ENCODE measurements at regions not wholly inside any gene's neighbourhood (a gene's known extent, or its start where the extent isn't known, plus 50 kb on each side); places are given as distances from the start of the nearest gene placed in this dataset.

DNA sequence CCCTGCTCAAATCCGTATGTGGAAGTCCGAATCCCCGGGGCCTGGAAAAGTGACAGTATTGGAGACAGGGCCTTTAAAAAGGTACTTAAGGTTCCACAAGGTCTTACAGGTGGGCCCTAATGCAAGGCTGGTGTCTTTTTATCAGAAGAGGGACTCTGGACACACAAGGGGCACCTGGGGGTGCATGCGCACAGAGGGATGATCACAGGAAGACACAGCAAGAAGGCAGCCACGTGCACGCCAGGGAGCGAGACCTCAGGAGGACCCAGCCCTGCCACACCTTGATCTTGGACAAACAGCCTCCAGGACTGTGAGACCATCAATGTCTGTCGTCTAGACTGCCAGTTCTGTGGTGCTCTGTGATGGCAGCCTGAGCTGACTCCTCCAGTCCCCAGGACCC is 96.5 kb downstream of the SHANK2 start:
- Histone ChIP-seq H3K27me3 (ENCODE audit: control insufficient read depth in 2 of 2, insufficient read depth in 2 of 2, low read length in 2 of 2) (peaks cover 0 to 24% of the 10 kb centered on the region in 2 experiments; a peak in 2 of 5 replicates), H3K4me1 (replicated peaks in 1 of 2; ENCODE audit: control insufficient read depth in 2 of 2, insufficient read depth in 2 of 2, low read length in 2 of 2) (no peaks in the 10 kb centered on the region), H3K9me1 (ENCODE audit: control insufficient read depth, insufficient read depth, low read length) (no peaks in the 10 kb centered on the region), H3K27ac (ENCODE audit: extremely low read depth, low read depth, low read length) (no peak overlapping the region), H3K4me3 (no peak overlapping the region), H4K20me1 (replicated peaks; ENCODE audit: control insufficient read depth, insufficient read depth, low read length) (no peaks in the 10 kb centered on the region), H3K79me2 (ENCODE audit: control insufficient read depth, insufficient read depth, low read length) (no peaks in the 10 kb centered on the region), H3K4me2 (ENCODE audit: insufficient read depth, low read length) (no peak overlapping the region), H2AFZ (ENCODE audit: low read depth, low read length) (no peak overlapping the region), H3K9me3 (replicated peaks; ENCODE audit: control insufficient read depth, insufficient read depth, low read depth, low read length) (no peaks in the 10 kb centered on the region), H3K36me3 (ENCODE audit: control insufficient read depth, insufficient read depth, low read length) (no peaks in the 10 kb centered on the region), H3K9ac (ENCODE audit: insufficient read depth in 1 of 2, low read depth in 2 of 2, low read length in 2 of 2) (no peak overlapping the region)
- ChIA-PET CTCF (ENCODE audit: low intra/inter-chr PET ratio) (no interaction called here), POLR2A (no interaction called here)
- in situ Hi-C loops (cut with MboI) = no loop called here
- intact Hi-C loops (cut with micrococcal nuclease) = no loop called here
- ATAC-seq (no peak), DNase-seq (ENCODE audit: extremely low read depth in 1 of 4, low spot score in 3 of 4) (no peak), FAIRE-seq (no peak)
- TF ChIP-seq, protein P1, sequence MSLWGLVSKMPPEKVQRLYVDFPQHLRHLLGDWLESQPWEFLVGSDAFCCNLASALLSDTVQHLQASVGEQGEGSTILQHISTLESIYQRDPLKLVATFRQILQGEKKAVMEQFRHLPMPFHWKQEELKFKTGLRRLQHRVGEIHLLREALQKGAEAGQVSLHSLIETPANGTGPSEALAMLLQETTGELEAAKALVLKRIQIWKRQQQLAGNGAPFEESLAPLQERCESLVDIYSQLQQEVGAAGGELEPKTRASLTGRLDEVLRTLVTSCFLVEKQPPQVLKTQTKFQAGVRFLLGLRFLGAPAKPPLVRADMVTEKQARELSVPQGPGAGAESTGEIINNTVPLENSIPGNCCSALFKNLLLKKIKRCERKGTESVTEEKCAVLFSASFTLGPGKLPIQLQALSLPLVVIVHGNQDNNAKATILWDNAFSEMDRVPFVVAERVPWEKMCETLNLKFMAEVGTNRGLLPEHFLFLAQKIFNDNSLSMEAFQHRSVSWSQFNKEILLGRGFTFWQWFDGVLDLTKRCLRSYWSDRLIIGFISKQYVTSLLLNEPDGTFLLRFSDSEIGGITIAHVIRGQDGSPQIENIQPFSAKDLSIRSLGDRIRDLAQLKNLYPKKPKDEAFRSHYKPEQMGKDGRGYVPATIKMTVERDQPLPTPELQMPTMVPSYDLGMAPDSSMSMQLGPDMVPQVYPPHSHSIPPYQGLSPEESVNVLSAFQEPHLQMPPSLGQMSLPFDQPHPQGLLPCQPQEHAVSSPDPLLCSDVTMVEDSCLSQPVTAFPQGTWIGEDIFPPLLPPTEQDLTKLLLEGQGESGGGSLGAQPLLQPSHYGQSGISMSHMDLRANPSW (CRISPR knock-in tag; IDR thresholded peaks at IDR 0.05) = no peak
- no peak for TF ChIP-seq SETDB1 (IDR thresholded peaks at IDR 0.05; ENCODE audit: low read length)
- TF ChIP-seq ZNF277 (CRISPR knock-in tag; IDR thresholded peaks at IDR 0.05; ENCODE audit: borderline replicate concordance) = no peak
- no peak for TF ChIP-seq MAZ (CRISPR knock-in tag; conservative IDR thresholded peaks at IDR 0.05 in 1 of 2, IDR thresholded peaks at IDR 0.05 in 1 of 2)
- TF ChIP-seq, protein P2, sequence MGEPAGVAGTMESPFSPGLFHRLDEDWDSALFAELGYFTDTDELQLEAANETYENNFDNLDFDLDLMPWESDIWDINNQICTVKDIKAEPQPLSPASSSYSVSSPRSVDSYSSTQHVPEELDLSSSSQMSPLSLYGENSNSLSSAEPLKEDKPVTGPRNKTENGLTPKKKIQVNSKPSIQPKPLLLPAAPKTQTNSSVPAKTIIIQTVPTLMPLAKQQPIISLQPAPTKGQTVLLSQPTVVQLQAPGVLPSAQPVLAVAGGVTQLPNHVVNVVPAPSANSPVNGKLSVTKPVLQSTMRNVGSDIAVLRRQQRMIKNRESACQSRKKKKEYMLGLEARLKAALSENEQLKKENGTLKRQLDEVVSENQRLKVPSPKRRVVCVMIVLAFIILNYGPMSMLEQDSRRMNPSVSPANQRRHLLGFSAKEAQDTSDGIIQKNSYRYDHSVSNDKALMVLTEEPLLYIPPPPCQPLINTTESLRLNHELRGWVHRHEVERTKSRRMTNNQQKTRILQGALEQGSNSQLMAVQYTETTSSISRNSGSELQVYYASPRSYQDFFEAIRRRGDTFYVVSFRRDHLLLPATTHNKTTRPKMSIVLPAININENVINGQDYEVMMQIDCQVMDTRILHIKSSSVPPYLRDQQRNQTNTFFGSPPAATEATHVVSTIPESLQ (CRISPR knock-in tag; IDR thresholded peaks at IDR 0.05) = no peak
- no peak for TF ChIP-seq MITF (IDR thresholded peaks at IDR 0.05)
- under 1% methylated on average over 8 of the region's 8 CpGs for WGBS (ENCODE audit: insufficient coverage, low coverage, missing lambda C conversion rate)
- BruUV-seq (replicated peaks) = no TSS peak
